Heart right ventricle (tissue), 16 donors: ENCODE measurements at regions not wholly inside any gene's neighbourhood (a gene's known extent, or its start where the extent isn't known, plus 50 kb on each side); places are given as distances from the start of the nearest gene placed in this dataset.

Source experiments
- ATAC-seq, 8 donors: fragments of 200-7000 bp; cut with Tn5 transposase; one replicate each; pipeline ENCODE4 v1.9.1; 2020; ENCODE audit warnings: mild to moderate bottlenecking in 8 of 8, moderate library complexity in 8 of 8, moderate number of reproducible peaks in 1 of 8
- DNase-seq, 2 donors: peaks; one replicate each; pipeline ENCODE4 v3.0.0-alpha.2; 2020
- H3K27ac ChIP-seq, 10 donors: fragments of 200-600 bp; sonication (generic) in 2 of 10; one replicate each; pipeline versions ENCODE4 v1.5.0 to v1.8.0; 2020 to 2022; ENCODE audit warnings: mild to moderate bottlenecking in 3 of 10
- H3K27me3 ChIP-seq, 7 donors: fragments of 200-600 bp; one replicate each; pipeline ENCODE4 v1.8.0; 2021 to 2022; ENCODE audit warnings: mild to moderate bottlenecking in 2 of 7
- H3K36me3 ChIP-seq, 9 donors: fragments of 200-600 bp; sonication (generic) in 1 of 9; one replicate each; pipeline versions ENCODE4 v1.5.0 to v1.8.0; 2020 to 2022; ENCODE audit warnings: mild to moderate bottlenecking in 2 of 9
- H3K4me1 ChIP-seq, 9 donors: fragments of 200-600 bp; sonication (generic) in 1 of 9; one replicate each; pipeline versions ENCODE4 v1.5.0 to v1.8.0; 2020 to 2022; ENCODE audit warnings: mild to moderate bottlenecking in 4 of 9
- H3K4me3 ChIP-seq, 10 donors: fragments of 200-600 bp; sonication (generic) in 2 of 10; one replicate each; pipeline versions ENCODE4 v1.5.0 to v1.8.0; 2020 to 2022; ENCODE audit warnings: mild to moderate bottlenecking in 7 of 10, moderate library complexity in 2 of 10
- H3K9me3 ChIP-seq, 11 donors: fragments of 200-600 bp in 10 of 11; sonication (generic) in 2 of 11; one replicate each; pipeline versions ENCODE4 v1.5.0 to v1.8.0; 2013 to 2022; ENCODE audit warnings: mild to moderate bottlenecking in 2 of 11, control low read depth in 1 of 11, moderate library complexity in 1 of 11
- whole genome bisulfite sequencing, 2 donors: extraction: QIAGEN DNeasy Blood & Tissue Kit; methylation state at CpG; one replicate each; pipeline ENCODE4 v1.1.7; 2013; ENCODE audit warnings: inconsistent platforms in 1 of 2; 5-methylcytosine and 5-hydroxymethylcytosine counted together
- intact Hi-C, 10 donors: fragments of 100-400 bp; cut with DNase I; formaldehyde crosslinking; loops; one replicate each; pipeline versions ENCODE4 v1.11.1 to v1.14.2; 2022
- TF ChIP-seq, protein P1 (sequence below), 9 donors: fragments of 200-600 bp; sonication (generic) in 2 of 9; IDR thresholded peaks; one replicate each; pipeline versions ENCODE4 v1.5.0 to v1.8.0; 2021 to 2022; ENCODE audit warnings: antibody characterized with exemption in 9 of 9, mild to moderate bottlenecking in 5 of 9, moderate library complexity in 1 of 9
- donor health status: Arrhythmogenic right ventricular cardiomyopathy.
- donor health status: ischemic (EF 13 %, LVEDD 7.1; RV severe dilation, severe dysfunction).
- donor health status: healthy with polysubstance abuse.
- donor health status: DM: no; HTN: yes; CAD: no.
- donor health status: DM: no; HTN: no; CAD: no.
- donor health status: ischemic (EF 25% LVEDD 6.9; RV normal size, moderate dysfunction).
- donor health status: ischemic (EF 25% LVEDD 5.7; RV mildly dilated, moderate dysfunction).
- donor health status: healthy.
- donor health status: DM: yes; HTN: yes; CAD: no.
- donor health status: Ischemic cardiomyopathy.
- donor health status: ischemic (EF 35%, LVEDD 5.7; RV mildly dilated, moderate dysfunction).
- donor health status: nonischemic (EF 11% LVEDD 7.7; RV severe dilation, severe dysfunction).
- donor health status: DM: yes; HTN: yes; CAD: no.
- donor health status: PGD.
- donor health status: ischemic (EF 29% LVEDD 5.4; RV normal size, mild dysfunction).
- donor health status: nonischemic (EF 23%, LVEDD 6.1; RV moderate dilation, normal function).

DNA sequence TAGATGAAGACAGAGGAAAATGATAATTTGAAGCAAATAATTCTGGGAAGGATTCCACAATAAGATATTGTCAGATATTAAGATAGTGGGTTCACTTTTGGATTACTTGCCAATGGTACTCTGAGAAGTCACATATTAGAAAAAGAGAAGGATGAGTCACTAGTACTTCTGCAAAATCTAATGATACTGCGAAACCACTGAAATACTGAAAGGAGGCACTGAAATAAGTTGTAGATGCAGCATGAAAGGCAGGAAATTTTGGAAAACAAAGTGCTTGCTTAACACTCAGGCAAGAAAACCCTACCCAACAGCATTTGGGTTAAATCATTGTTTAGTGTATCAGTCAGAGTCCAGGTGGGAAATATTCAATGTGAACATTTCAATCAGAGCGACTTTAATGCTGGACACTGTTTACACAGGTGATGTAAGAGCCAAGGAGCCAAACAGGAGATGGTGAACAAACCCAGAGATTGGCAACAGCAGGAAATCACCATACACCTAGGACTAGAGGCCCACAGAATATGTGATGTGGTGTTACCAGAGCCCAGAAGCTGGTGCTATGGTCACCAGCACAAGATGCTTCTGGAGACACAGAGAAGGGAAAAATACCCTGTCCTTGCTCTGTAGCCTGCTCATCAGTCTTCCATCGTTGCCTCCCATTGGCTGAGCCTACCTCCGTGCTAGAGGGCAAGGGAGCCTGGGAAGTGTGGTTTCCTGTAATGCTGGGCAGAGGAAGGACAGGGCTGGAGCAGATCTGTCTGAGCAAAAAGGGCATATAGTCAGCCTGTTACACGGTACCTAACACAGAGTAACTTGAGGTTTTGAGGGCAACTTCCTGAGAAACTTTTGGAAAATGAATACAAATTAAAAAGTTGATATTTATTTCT lies 204.7 kb upstream of the ITGA4 start:
- Histone ChIP-seq H3K27ac (no peak overlapping the region), H3K36me3 (no peaks in the 10 kb centered on the region), H3K9me3 (no peaks in the 10 kb centered on the region), H3K4me3 (no peak overlapping the region), H3K27me3 (peaks cover 0 to 3% (median 0%) of the 10 kb centered on the region in 7 donors), H3K4me1 (peaks cover 0 to 10% (median 0%) of the 10 kb centered on the region in 9 donors)
- DNase-seq (no peak), ATAC-seq (no peak)
- intact Hi-C loops, result no loop called here
- WGBS, 2 donors, result 73 to 75% methylated on average over 5 of the region's 5 CpGs
- TF ChIP-seq, protein P1, sequence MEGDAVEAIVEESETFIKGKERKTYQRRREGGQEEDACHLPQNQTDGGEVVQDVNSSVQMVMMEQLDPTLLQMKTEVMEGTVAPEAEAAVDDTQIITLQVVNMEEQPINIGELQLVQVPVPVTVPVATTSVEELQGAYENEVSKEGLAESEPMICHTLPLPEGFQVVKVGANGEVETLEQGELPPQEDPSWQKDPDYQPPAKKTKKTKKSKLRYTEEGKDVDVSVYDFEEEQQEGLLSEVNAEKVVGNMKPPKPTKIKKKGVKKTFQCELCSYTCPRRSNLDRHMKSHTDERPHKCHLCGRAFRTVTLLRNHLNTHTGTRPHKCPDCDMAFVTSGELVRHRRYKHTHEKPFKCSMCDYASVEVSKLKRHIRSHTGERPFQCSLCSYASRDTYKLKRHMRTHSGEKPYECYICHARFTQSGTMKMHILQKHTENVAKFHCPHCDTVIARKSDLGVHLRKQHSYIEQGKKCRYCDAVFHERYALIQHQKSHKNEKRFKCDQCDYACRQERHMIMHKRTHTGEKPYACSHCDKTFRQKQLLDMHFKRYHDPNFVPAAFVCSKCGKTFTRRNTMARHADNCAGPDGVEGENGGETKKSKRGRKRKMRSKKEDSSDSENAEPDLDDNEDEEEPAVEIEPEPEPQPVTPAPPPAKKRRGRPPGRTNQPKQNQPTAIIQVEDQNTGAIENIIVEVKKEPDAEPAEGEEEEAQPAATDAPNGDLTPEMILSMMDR (IDR thresholded peaks at IDR 0.05), result no peak

DNA sequence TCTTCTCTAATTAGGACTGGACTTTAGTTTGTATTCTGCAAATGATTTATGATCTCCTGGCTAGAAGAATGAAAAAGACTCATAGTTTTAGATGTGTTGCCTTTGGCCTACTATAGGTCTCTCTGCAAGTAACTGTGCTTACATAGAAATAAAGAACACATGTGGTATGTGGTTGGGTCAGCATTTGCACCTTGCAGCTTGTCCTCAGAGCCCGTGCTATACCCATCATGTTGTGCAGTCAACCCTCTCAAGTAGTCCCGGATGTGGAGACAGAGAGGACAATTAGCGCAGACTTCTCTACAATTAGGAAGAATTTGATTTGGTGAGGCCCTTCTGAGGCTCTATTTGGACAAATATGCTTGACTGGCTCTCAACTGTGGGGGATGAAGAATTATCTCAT lies 203.7 kb upstream of the ITGA4 start:
- peaks cover 0 to 10% (median 0%) of the 10 kb centered on the region in 9 donors for H3K4me1 ChIP-seq

DNA sequence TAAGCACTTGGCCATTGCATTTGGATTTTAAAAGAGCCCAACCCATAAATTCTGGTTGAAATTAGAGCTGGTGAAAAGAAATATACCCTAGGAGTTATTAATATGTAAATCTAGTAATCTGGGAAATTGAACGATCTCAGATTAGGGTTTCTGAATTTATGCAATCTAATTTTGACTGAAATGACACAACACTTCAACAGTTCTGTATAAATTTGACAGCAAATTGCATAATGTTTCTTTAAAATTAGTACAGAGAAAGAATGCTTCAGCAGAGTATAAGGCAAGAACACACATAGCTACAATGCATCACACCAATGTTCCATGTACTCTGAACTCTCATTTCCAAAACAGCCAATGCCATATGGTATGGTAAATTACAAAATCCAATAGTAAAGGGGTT lies 201.5 kb upstream of the ITGA4 start:
- Histone ChIP-seq H3K36me3 (no peaks in the 10 kb centered on the region), H3K9me3 (no peaks in the 10 kb centered on the region), H3K4me1 (peaks cover 0 to 10% (median 0%) of the 10 kb centered on the region in 9 donors), H3K27ac (no peak overlapping the region), H3K4me3 (no peak overlapping the region), H3K27me3 (no peaks in the 10 kb centered on the region)
- TF ChIP-seq, protein P1 (IDR thresholded peaks at IDR 0.05), result no peak
- WGBS, 2 donors, result 62 to 67% methylated on average over 1 of the region's 1 CpG
- DNase-seq, result no peak
- no peak for ATAC-seq
- intact Hi-C loops, result no loop called here

More for the DNA sequence above, 203.7 kb upstream of the ITGA4 start:
- Histone ChIP-seq H3K36me3 (no peaks in the 10 kb centered on the region), H3K27ac (no peak overlapping the region), H3K9me3 (no peaks in the 10 kb centered on the region), H3K27me3 (no peaks in the 10 kb centered on the region), H3K4me3 (no peak overlapping the region)
- TF ChIP-seq, protein P1 (IDR thresholded peaks at IDR 0.05), result no peak
- no peak for ATAC-seq
- 89 to 91% methylated on average over 3 of the region's 3 CpGs for WGBS, 2 donors
- no peak for DNase-seq
- intact Hi-C loops, result no loop called here

DNA sequence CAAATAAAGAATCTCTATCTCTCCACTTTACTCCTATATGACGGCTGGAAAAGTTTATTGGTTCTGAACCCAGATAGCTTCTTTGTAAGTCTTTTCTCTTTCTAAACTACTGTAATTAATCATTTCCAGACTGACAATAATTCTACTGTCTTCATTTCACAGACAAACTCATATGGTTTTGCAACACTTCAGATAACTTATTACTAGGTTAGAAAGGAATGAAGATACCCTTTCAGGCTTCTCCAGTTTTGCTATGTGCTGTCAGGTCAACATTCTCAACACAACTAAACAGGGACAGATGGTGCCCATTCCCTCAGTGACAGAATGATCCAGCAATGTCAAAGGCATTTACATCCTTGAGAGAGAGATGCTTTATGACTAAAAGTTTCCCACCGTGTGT lies 198.5 kb upstream of the ITGA4 start:
- H3K9me3 ChIP-seq, result no peaks in the 10 kb centered on the region
- WGBS, 2 donors, result 42 to 55% methylated on average over 2 of the region's 2 CpGs
- no peaks in the 10 kb centered on the region for H3K27me3 ChIP-seq
- no peak for DNase-seq
- TF ChIP-seq, protein P1 (IDR thresholded peaks at IDR 0.05), result no peak
- no peak overlapping the region for H3K4me3 ChIP-seq
- no peak for ATAC-seq
- no peak overlapping the region for H3K27ac ChIP-seq
- no peaks in the 10 kb centered on the region for H3K4me1 ChIP-seq
- intact Hi-C loops, result no loop called here
- H3K36me3 ChIP-seq, result no peaks in the 10 kb centered on the region
